ENCODE measurements at regions not wholly inside any gene's neighbourhood (a gene's known extent, or its start where the extent isn't known, plus 50 kb on each side); places are given as distances from the start of the nearest gene placed in this dataset.

DNA sequence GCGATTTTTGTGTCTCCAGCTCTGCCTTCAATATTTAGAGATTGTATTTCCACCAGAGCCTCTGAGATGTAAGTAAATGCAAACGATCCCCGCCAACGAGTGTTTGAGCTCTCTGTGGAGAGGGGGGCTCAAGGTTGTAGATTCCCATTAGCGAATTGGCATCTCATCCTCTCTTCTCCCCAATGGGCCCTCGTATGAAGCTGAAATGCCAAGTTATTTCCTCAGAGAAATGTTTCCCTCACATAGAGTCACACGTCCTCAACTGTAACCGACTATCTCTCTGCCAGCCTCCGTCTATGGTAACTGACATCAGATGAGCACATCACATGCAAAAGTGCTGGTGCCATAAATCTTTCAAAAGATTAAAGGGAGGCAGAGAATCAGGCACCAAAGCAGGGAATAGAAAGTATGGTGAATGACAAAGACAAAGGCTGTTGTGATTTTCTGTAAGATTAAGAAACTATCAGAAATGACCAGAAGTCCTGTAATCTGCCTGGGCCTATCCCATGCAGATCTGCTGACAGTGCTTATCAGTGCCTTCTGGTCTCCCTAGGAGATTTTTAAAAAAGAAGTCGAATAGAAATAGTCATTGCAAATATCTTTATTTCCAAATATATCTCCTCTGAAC, 157.1 kb downstream of the PDGFRA start:
- TF ChIP-seq, protein P1, sequence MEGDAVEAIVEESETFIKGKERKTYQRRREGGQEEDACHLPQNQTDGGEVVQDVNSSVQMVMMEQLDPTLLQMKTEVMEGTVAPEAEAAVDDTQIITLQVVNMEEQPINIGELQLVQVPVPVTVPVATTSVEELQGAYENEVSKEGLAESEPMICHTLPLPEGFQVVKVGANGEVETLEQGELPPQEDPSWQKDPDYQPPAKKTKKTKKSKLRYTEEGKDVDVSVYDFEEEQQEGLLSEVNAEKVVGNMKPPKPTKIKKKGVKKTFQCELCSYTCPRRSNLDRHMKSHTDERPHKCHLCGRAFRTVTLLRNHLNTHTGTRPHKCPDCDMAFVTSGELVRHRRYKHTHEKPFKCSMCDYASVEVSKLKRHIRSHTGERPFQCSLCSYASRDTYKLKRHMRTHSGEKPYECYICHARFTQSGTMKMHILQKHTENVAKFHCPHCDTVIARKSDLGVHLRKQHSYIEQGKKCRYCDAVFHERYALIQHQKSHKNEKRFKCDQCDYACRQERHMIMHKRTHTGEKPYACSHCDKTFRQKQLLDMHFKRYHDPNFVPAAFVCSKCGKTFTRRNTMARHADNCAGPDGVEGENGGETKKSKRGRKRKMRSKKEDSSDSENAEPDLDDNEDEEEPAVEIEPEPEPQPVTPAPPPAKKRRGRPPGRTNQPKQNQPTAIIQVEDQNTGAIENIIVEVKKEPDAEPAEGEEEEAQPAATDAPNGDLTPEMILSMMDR (IDR thresholded peaks at IDR 0.05; ENCODE audit: control extremely low read depth in 1 of 3, insufficient read depth in 1 of 3, low read depth in 1 of 3, low read length in 3 of 3), result no peak
- TF ChIP-seq YY1 (IDR thresholded peaks at IDR 0.05; ENCODE audit: low read depth, low read length) (no peak), POLR2A (IDR thresholded peaks at IDR 0.05; ENCODE audit: control extremely low read depth in 1 of 2, low read depth in 2 of 2, low read length in 2 of 2) (no peak), JUND (IDR thresholded peaks at IDR 0.05; ENCODE audit: low read length) (no peak), EP300 (IDR thresholded peaks at IDR 0.05; ENCODE audit: borderline replicate concordance in 1 of 2, low read depth in 2 of 2, low read length in 2 of 2) (no peak), POLR2AphosphoS5 (IDR thresholded peaks at IDR 0.05; ENCODE audit: low read depth, low read length) (no peak), HDAC6 (IDR thresholded peaks at IDR 0.05; ENCODE audit: low read depth, low read length) (no peak), NRF1 (IDR thresholded peaks at IDR 0.05; ENCODE audit: low read depth, low read length) (no peak), CEBPB (IDR thresholded peaks at IDR 0.05; ENCODE audit: low read depth, low read length) (no peak), SP2 (IDR thresholded peaks at IDR 0.05; ENCODE audit: low read length) (no peak), CHD1 (IDR thresholded peaks at IDR 0.05; ENCODE audit: low read depth, low read length) (no peak)
- TF ChIP-seq, protein P2, sequence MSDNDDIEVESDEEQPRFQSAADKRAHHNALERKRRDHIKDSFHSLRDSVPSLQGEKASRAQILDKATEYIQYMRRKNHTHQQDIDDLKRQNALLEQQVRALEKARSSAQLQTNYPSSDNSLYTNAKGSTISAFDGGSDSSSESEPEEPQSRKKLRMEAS (IDR thresholded peaks at IDR 0.05), result no peak
